ENCODE measurements at regions not wholly inside any gene's neighbourhood (a gene's known extent, or its start where the extent isn't known, plus 50 kb on each side); places are given as distances from the start of the nearest gene placed in this dataset.

DNA sequence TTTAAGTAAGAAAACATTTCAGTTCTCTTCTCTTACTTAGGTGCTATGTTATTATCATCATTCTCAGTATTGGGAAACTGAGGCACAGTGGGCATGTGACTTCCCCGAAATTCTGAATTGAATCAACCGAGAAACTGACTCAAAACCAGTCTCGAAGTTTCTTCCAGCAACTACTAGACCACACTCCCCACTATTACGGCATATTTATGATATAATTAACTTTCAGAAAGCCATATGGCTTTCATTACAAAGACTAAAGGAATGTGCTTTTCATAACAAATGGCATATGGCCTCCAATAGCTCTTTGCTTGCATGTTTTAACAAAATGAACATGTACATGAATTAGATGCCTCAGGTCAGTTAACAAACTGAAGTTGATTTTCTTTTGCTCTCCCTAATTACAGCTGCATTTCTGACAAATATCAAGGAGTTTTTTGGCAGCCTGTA, 182.9 kb upstream of the SLC38A2 start:
- Histone ChIP-seq H3K4me2 (ENCODE audit: insufficient read depth, low read length) (no peak overlapping the region), H3K36me3 (ENCODE audit: control insufficient read depth in 2 of 2, extremely low read depth in 1 of 2, insufficient read depth in 2 of 2, low read length in 2 of 2) (no peaks in the 10 kb centered on the region), H3K9ac (replicated peaks; ENCODE audit: extremely low read depth, insufficient read depth, low read length) (no peak overlapping the region), H3K9me3 (replicated peaks; ENCODE audit: control insufficient read depth, insufficient read depth, low read length) (no peaks in the 10 kb centered on the region), H4K20me1 (replicated peaks; ENCODE audit: control insufficient read depth, extremely low read depth, insufficient read depth, low read length) (no peaks in the 10 kb centered on the region), H3K27me3 (ENCODE audit: control insufficient read depth in 2 of 2, insufficient read depth in 2 of 2, low read length in 2 of 2) (no peaks in the 10 kb centered on the region), H3K79me2 (ENCODE audit: control insufficient read depth, insufficient read depth, low read length) (no peaks in the 10 kb centered on the region), H3K9me1 (replicated peaks; ENCODE audit: control insufficient read depth, extremely low read depth, insufficient read depth, low read length) (no peaks in the 10 kb centered on the region), H3K4me3 (replicated peaks in 1 of 3; ENCODE audit: insufficient read depth in 1 of 3, low read depth in 1 of 3, low read length in 3 of 3) (no peak overlapping the region), H3K4me1 (ENCODE audit: control insufficient read depth, extremely low read depth, insufficient read depth, low read length) (peaks cover 22% of the 10 kb centered on the region), H2AFZ (ENCODE audit: low read depth, low read length) (no peak overlapping the region), H3K27ac (ENCODE audit: insufficient read depth, low read depth, low read length) (no peak overlapping the region)
- DNase-seq (ENCODE audit: low read depth, low spot score) (no peak), FAIRE-seq (no peak)
- intact Hi-C loops (cut with micrococcal nuclease): no loop called here
- BruUV-seq (replicated peaks): no TSS peak
- POLR2A ChIA-PET: interaction anchor here (1.5 kb wide), 1 partner anchor 187 kb away, joined by 3 read pairs; no protein-coding TSS in a partner anchor
- no peak for TF ChIP-seq GATA2 (IDR thresholded peaks at IDR 0.05; ENCODE audit: insufficient read depth, insufficient read length, low read depth, low read length)
- TF ChIP-seq FOS (IDR thresholded peaks at IDR 0.05; ENCODE audit: borderline replicate concordance, insufficient read depth, low read length): no peak
- TF ChIP-seq, protein P1, sequence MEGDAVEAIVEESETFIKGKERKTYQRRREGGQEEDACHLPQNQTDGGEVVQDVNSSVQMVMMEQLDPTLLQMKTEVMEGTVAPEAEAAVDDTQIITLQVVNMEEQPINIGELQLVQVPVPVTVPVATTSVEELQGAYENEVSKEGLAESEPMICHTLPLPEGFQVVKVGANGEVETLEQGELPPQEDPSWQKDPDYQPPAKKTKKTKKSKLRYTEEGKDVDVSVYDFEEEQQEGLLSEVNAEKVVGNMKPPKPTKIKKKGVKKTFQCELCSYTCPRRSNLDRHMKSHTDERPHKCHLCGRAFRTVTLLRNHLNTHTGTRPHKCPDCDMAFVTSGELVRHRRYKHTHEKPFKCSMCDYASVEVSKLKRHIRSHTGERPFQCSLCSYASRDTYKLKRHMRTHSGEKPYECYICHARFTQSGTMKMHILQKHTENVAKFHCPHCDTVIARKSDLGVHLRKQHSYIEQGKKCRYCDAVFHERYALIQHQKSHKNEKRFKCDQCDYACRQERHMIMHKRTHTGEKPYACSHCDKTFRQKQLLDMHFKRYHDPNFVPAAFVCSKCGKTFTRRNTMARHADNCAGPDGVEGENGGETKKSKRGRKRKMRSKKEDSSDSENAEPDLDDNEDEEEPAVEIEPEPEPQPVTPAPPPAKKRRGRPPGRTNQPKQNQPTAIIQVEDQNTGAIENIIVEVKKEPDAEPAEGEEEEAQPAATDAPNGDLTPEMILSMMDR (IDR thresholded peaks at IDR 0.05; ENCODE audit: extremely low read depth in 1 of 2, insufficient read depth in 1 of 2, low read depth in 1 of 2, low read length in 2 of 2): no peak
- no peak for TF ChIP-seq JUN (IDR thresholded peaks at IDR 0.05; ENCODE audit: borderline replicate concordance, insufficient read depth, insufficient read length, low read depth)
- dilution Hi-C loops (cut with MboI; ENCODE audit: extremely low pct_ligation_motif_present, low sequenced_read_pairs): no loop called here
- CTCF ChIA-PET: interaction anchor here (1.2 to 2.1 kb wide), 4 partner anchors 18 to 466 kb away, joined by 3 to 5 read pairs (median 4); no protein-coding TSS in a partner anchor

DNA sequence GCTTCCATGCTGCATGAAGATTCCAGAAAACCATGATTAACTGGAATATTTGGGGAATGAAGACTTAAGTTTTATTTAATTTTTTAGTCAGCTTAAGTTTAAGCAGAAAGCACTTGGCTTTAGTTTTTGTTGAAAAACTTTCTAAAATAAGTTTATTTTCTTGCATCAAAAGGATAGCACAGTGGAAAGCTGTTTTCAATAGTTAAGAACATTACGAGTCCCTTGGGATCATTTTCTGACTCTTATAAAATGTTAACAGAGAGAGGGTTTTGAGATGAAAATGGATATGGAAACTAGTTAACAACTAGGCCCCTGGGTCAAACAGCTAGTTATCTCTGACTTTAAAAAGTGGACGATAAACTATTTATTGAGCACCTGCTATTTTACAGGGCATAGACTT, 181.9 kb upstream of the SLC38A2 start:
- Histone ChIP-seq H3K4me2 (ENCODE audit: insufficient read depth, low read length) (no peak overlapping the region), H3K4me3 (replicated peaks in 1 of 3; ENCODE audit: insufficient read depth in 1 of 3, low read depth in 1 of 3, low read length in 3 of 3) (no peak overlapping the region), H3K9me3 (replicated peaks; ENCODE audit: control insufficient read depth, insufficient read depth, low read length) (no peaks in the 10 kb centered on the region), H3K27ac (ENCODE audit: insufficient read depth, low read depth, low read length) (no peak overlapping the region), H4K20me1 (replicated peaks; ENCODE audit: control insufficient read depth, extremely low read depth, insufficient read depth, low read length) (no peaks in the 10 kb centered on the region), H3K27me3 (ENCODE audit: control insufficient read depth in 2 of 2, insufficient read depth in 2 of 2, low read length in 2 of 2) (no peaks in the 10 kb centered on the region), H3K4me1 (ENCODE audit: control insufficient read depth, extremely low read depth, insufficient read depth, low read length) (peaks cover 29% of the 10 kb centered on the region), H3K79me2 (ENCODE audit: control insufficient read depth, insufficient read depth, low read length) (no peaks in the 10 kb centered on the region), H2AFZ (ENCODE audit: low read depth, low read length) (no peak overlapping the region), H3K9ac (replicated peaks; ENCODE audit: extremely low read depth, insufficient read depth, low read length) (no peak overlapping the region), H3K9me1 (replicated peaks; ENCODE audit: control insufficient read depth, extremely low read depth, insufficient read depth, low read length) (no peaks in the 10 kb centered on the region), H3K36me3 (ENCODE audit: control insufficient read depth in 2 of 2, extremely low read depth in 1 of 2, insufficient read depth in 2 of 2, low read length in 2 of 2) (no peaks in the 10 kb centered on the region)
- DNase-seq (ENCODE audit: low read depth, low spot score) (no peak), FAIRE-seq (no peak)
- dilution Hi-C loops (cut with MboI; ENCODE audit: extremely low pct_ligation_motif_present, low sequenced_read_pairs): no loop called here
- no TSS peak for BruUV-seq (replicated peaks)
- TF ChIP-seq, protein P1 (IDR thresholded peaks at IDR 0.05; ENCODE audit: extremely low read depth in 1 of 2, insufficient read depth in 1 of 2, low read depth in 1 of 2, low read length in 2 of 2): no peak
- TF ChIP-seq GATA2 (IDR thresholded peaks at IDR 0.05; ENCODE audit: insufficient read depth, insufficient read length, low read depth, low read length): no peak
- TF ChIP-seq FOS (IDR thresholded peaks at IDR 0.05; ENCODE audit: borderline replicate concordance, insufficient read depth, low read length): no peak
- no peak for TF ChIP-seq MYC (IDR thresholded peaks at IDR 0.05; ENCODE audit: low read depth, low read length)
- no peak for TF ChIP-seq POLR2AphosphoS5 (IDR thresholded peaks at IDR 0.05; ENCODE audit: insufficient read depth, low read depth, low read length)
- TF ChIP-seq, protein P2, sequence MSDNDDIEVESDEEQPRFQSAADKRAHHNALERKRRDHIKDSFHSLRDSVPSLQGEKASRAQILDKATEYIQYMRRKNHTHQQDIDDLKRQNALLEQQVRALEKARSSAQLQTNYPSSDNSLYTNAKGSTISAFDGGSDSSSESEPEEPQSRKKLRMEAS (IDR thresholded peaks at IDR 0.05; ENCODE audit: insufficient read depth, insufficient read length): no peak
- no peak for TF ChIP-seq POLR2A (IDR thresholded peaks at IDR 0.05; ENCODE audit: low read depth, low read length)
- TF ChIP-seq EZH2 (IDR thresholded peaks at IDR 0.05; ENCODE audit: borderline replicate concordance, low read depth, low read length, severe bottlenecking): no peak
- TF ChIP-seq JUN (IDR thresholded peaks at IDR 0.05; ENCODE audit: borderline replicate concordance, insufficient read depth, insufficient read length, low read depth): no peak
- ChIA-PET CTCF (interaction anchor here (2.1 kb wide), 1 partner anchor 31 kb away, joined by 4 read pairs; no protein-coding TSS in a partner anchor), POLR2A (no interaction called here)
- intact Hi-C loops (cut with micrococcal nuclease): no loop called here

All from endothelial cell of umbilical vein (primary cell).